Immature natural killer cell (primary cell): ENCODE measurements at regions not wholly inside any gene's neighbourhood (a gene's known extent, or its start where the extent isn't known, plus 50 kb on each side); places are given as distances from the start of the nearest gene placed in this dataset.

Experiments
- DNase-seq, 3 donors: peaks; one replicate each; pipeline ENCODE4 v3.0.0; 2022; ENCODE audit warnings: mixed read lengths in 1 of 3
- H3K27ac Mint-ChIP-seq, 6 donors: one replicate each; pipeline ENCODE4 v1.8.0; 2020; ENCODE audit warnings: mixed read lengths in 6 of 6, mild to moderate bottlenecking in 5 of 6, inconsistent platforms in 4 of 6, moderate library complexity in 3 of 6
- H3K27me3 Mint-ChIP-seq, 3 donors: one replicate each; pipeline ENCODE4 v1.8.0; 2020 to 2021; ENCODE audit warnings: low read depth in 3 of 3, mild to moderate bottlenecking in 3 of 3, mixed read lengths in 3 of 3, moderate library complexity in 3 of 3, inconsistent platforms in 1 of 3
- H3K36me3 Mint-ChIP-seq, 3 donors: one replicate each; pipeline ENCODE4 v1.8.0; 2020; ENCODE audit warnings: mixed read lengths in 3 of 3, inconsistent platforms in 2 of 3, mild to moderate bottlenecking in 2 of 3
- H3K4me1 Mint-ChIP-seq, 2 donors: one replicate each; pipeline ENCODE4 v1.8.0; 2020; ENCODE audit warnings: inconsistent platforms in 2 of 2, mild to moderate bottlenecking in 2 of 2, mixed read lengths in 2 of 2, moderate library complexity in 1 of 2
- H3K4me3 Mint-ChIP-seq, 5 donors: one replicate each; pipeline ENCODE4 v1.8.0; 2020; ENCODE audit warnings: mild to moderate bottlenecking in 5 of 5, mixed read lengths in 5 of 5, inconsistent platforms in 3 of 5, moderate library complexity in 3 of 5
- H3K9me3 Mint-ChIP-seq, 6 donors: one replicate each; pipeline ENCODE4 v1.8.0; 2020; ENCODE audit warnings: mild to moderate bottlenecking in 6 of 6, mixed read lengths in 6 of 6, inconsistent platforms in 4 of 6, moderate library complexity in 3 of 6

GRCh38 chr10:33542752-33543505 is 208.5 kb upstream of the NRP1 start:
- H3K9me3 Mint-ChIP-seq: peaks cover 3 to 21% (median 11%) of the 10 kb centered on the region in 6 donors
- H3K4me1 Mint-ChIP-seq: no peaks in the 10 kb centered on the region
- H3K27ac Mint-ChIP-seq: no peak overlapping the region
- DNase-seq: no peak
- peaks cover 2 to 10% (median 4%) of the 10 kb centered on the region in 3 donors for H3K27me3 Mint-ChIP-seq
- H3K36me3 Mint-ChIP-seq: peaks cover 0 to 4% (median 0%) of the 10 kb centered on the region in 3 donors
- no peak overlapping the region for H3K4me3 Mint-ChIP-seq

- no peak overlapping the region for H3K27ac Mint-ChIP-seq
- no peaks in the 10 kb centered on the region for H3K4me1 Mint-ChIP-seq
- no peak overlapping the region for H3K4me3 Mint-ChIP-seq
- peaks cover 0 to 4% (median 0%) of the 10 kb centered on the region in 3 donors for H3K36me3 Mint-ChIP-seq
- peaks cover 2 to 11% (median 4%) of the 10 kb centered on the region in 3 donors for H3K27me3 Mint-ChIP-seq
- no peak for DNase-seq
- H3K9me3 Mint-ChIP-seq: peaks cover 6 to 19% (median 9%) of the 10 kb centered on the region in 6 donors
Observed at GRCh38 chr10:33539116-33539515, 204.6 kb upstream of the NRP1 start.

GRCh38 chr10:33537066-33537465 is 202.6 kb upstream of the NRP1 start:
- Mint-ChIP-seq H3K4me1 (no peaks in the 10 kb centered on the region), H3K9me3 (peaks cover 0 to 2% (median 0%) of the 10 kb centered on the region in 6 donors), H3K4me3 (no peak overlapping the region), H3K27ac (no peak overlapping the region), H3K27me3 (peaks cover 0 to 8% (median 8%) of the 10 kb centered on the region in 3 donors), H3K36me3 (no peaks in the 10 kb centered on the region)
- no peak for DNase-seq

GRCh38 chr10:33536508-33536907 is 202.0 kb upstream of the NRP1 start:
- Mint-ChIP-seq H3K4me3 (no peak overlapping the region), H3K27me3 (peaks cover 0 to 8% (median 7%) of the 10 kb centered on the region in 3 donors), H3K4me1 (no peaks in the 10 kb centered on the region), H3K36me3 (no peaks in the 10 kb centered on the region), H3K9me3 (peaks cover 0 to 2% (median 0%) of the 10 kb centered on the region in 6 donors), H3K27ac (no peak overlapping the region)
- no peak for DNase-seq

GRCh38 chr10:33535866-33536265 is 201.4 kb upstream of the NRP1 start:
- Mint-ChIP-seq H3K4me1 (no peaks in the 10 kb centered on the region), H3K36me3 (no peaks in the 10 kb centered on the region), H3K27me3 (peaks cover 0 to 8% (median 7%) of the 10 kb centered on the region in 3 donors), H3K4me3 (no peak overlapping the region), H3K9me3 (peaks cover 0 to 2% (median 0%) of the 10 kb centered on the region in 6 donors), H3K27ac (no peak overlapping the region)
- no peak for DNase-seq

- H3K27ac Mint-ChIP-seq: no peak overlapping the region
- peaks cover 0 to 2% (median 0%) of the 10 kb centered on the region in 6 donors for H3K9me3 Mint-ChIP-seq
Observed at GRCh38 chr10:33534416-33534815, 199.9 kb upstream of the NRP1 start.

GRCh38 chr10:33533612-33534011 is 199.1 kb upstream of the NRP1 start:
- Mint-ChIP-seq H3K4me3 (no peak overlapping the region), H3K9me3 (peaks cover 0 to 2% (median 0%) of the 10 kb centered on the region in 6 donors), H3K27ac (no peak overlapping the region), H3K4me1 (no peaks in the 10 kb centered on the region), H3K36me3 (no peaks in the 10 kb centered on the region), H3K27me3 (peaks cover 0 to 9% (median 6%) of the 10 kb centered on the region in 3 donors)
- no peak for DNase-seq

More at GRCh38 chr10:33534416-33534815, 199.9 kb upstream of the NRP1 start:
- no peak for DNase-seq
- Mint-ChIP-seq H3K27me3 (peaks cover 0 to 11% (median 8%) of the 10 kb centered on the region in 3 donors), H3K4me3 (no peak overlapping the region), H3K36me3 (no peaks in the 10 kb centered on the region), H3K4me1 (no peaks in the 10 kb centered on the region)

- Mint-ChIP-seq H3K27ac (no peak overlapping the region), H3K4me1 (no peaks in the 10 kb centered on the region), H3K27me3 (peaks cover 2 to 9% (median 4%) of the 10 kb centered on the region in 3 donors), H3K36me3 (no peaks in the 10 kb centered on the region), H3K9me3 (peaks cover 0 to 4% (median 0%) of the 10 kb centered on the region in 6 donors), H3K4me3 (no peak overlapping the region)
- DNase-seq: no peak
Observed at GRCh38 chr10:33532901-33533300, 198.4 kb upstream of the NRP1 start.

- Mint-ChIP-seq H3K27ac (no peak overlapping the region), H3K9me3 (peaks cover 0 to 2% (median 0%) of the 10 kb centered on the region in 6 donors), H3K27me3 (peaks cover 3 to 10% (median 6%) of the 10 kb centered on the region in 3 donors), H3K4me3 (no peak overlapping the region), H3K4me1 (no peaks in the 10 kb centered on the region), H3K36me3 (no peaks in the 10 kb centered on the region)
- no peak for DNase-seq
Observed at GRCh38 chr10:33529234-33529633, 194.8 kb upstream of the NRP1 start.

- Mint-ChIP-seq H3K4me3 (no peak overlapping the region), H3K27ac (no peak overlapping the region), H3K36me3 (no peaks in the 10 kb centered on the region), H3K27me3 (peaks cover 3 to 10% (median 8%) of the 10 kb centered on the region in 3 donors), H3K9me3 (peaks cover 0 to 6% (median 0%) of the 10 kb centered on the region in 6 donors), H3K4me1 (no peaks in the 10 kb centered on the region)
- DNase-seq: no peak
Observed at GRCh38 chr10:33524966-33525365, 190.5 kb upstream of the NRP1 start.

GRCh38 chr10:33524041-33524440 is 189.6 kb upstream of the NRP1 start:
- Mint-ChIP-seq H3K4me1 (no peaks in the 10 kb centered on the region), H3K27me3 (peaks cover 3 to 12% (median 8%) of the 10 kb centered on the region in 3 donors), H3K36me3 (no peaks in the 10 kb centered on the region), H3K4me3 (no peak overlapping the region), H3K27ac (no peak overlapping the region), H3K9me3 (peaks cover 0 to 6% (median 0%) of the 10 kb centered on the region in 6 donors)
- no peak for DNase-seq

GRCh38 chr10:33523236-33523792 is 188.8 kb upstream of the NRP1 start:
- Mint-ChIP-seq H3K9me3 (peaks cover 0 to 6% (median 0%) of the 10 kb centered on the region in 6 donors), H3K27ac (peak overlapping the region in 1 of 6 donors; percentile 15), H3K27me3 (peaks cover 2 to 12% (median 8%) of the 10 kb centered on the region in 3 donors), H3K36me3 (no peaks in the 10 kb centered on the region), H3K4me3 (no peak overlapping the region), H3K4me1 (no peaks in the 10 kb centered on the region)
- no peak for DNase-seq

GRCh38 chr10:33521904-33522303 is 187.4 kb upstream of the NRP1 start:
- Mint-ChIP-seq H3K4me1 (no peaks in the 10 kb centered on the region), H3K4me3 (no peak overlapping the region), H3K36me3 (peaks cover 0 to 4% (median 0%) of the 10 kb centered on the region in 3 donors), H3K27me3 (peaks cover 0 to 12% (median 8%) of the 10 kb centered on the region in 3 donors), H3K27ac (no peak overlapping the region), H3K9me3 (peaks cover 0 to 3% (median 0%) of the 10 kb centered on the region in 6 donors)
- DNase-seq: no peak

- Mint-ChIP-seq H3K36me3 (peaks cover 0 to 4% (median 0%) of the 10 kb centered on the region in 3 donors), H3K27ac (no peak overlapping the region), H3K9me3 (peaks cover 0 to 3% (median 0%) of the 10 kb centered on the region in 6 donors), H3K27me3 (peaks cover 0 to 11% (median 5%) of the 10 kb centered on the region in 3 donors), H3K4me3 (no peak overlapping the region), H3K4me1 (no peaks in the 10 kb centered on the region)
- no peak for DNase-seq
Observed at GRCh38 chr10:33521062-33521461, 186.6 kb upstream of the NRP1 start.
